ENCODE measurements at regions not wholly inside any gene's neighbourhood (a gene's known extent, or its start where the extent isn't known, plus 50 kb on each side); places are given as distances from the start of the nearest gene placed in this dataset.
"Not testable (repeated sequence)": the region's sequence is repeated elsewhere in the genome, so short reads cannot be mapped to it uniquely, and the experiment has no call there.

DNA sequence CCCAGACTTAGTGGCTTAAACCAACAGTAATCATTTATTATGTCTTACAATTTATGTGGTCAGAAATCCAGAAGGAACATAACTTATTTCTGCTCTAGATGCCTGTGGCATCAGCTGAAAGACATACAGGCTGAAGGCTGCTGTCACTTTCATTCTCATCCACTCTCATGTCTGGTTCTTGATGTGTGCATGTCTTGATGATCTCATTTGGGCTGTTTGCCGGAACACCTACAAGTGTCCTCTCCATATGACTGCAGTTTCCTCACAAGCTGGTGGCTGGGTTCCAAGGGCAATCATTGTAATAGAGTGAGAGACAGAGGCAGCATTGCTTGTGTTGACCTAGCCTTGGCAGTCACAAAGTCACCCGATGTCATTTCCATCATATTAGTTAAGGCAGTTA lies 1375.9 kb upstream of the RAG2 start:
- no peaks in the 10 kb centered on the region for H3K27me3 ChIP-seq (ENCODE audit: control insufficient read depth, insufficient read depth, low read length)
- H3K9me3 ChIP-seq (ENCODE audit: control insufficient read depth, insufficient read depth, low read length), result no peaks in the 10 kb centered on the region
- no peak for DNase-seq (ENCODE audit: low read depth, low spot score)
- CTCF ChIA-PET, result no interaction called here
- H3K4me3 ChIP-seq (ENCODE audit: low read depth, low read length), result no peak overlapping the region
- TF ChIP-seq CTCF (IDR thresholded peaks at IDR 0.05; ENCODE audit: low read depth, low read length), result no peak
- no peak overlapping the region for H3K27ac ChIP-seq (ENCODE audit: low read depth, low read length)
- POLR2A ChIA-PET, result no interaction called here

GRCh38 chr11:37972691-37973090 lies 1374.7 kb upstream of the RAG2 start:
- no peak for DNase-seq (ENCODE audit: low read depth, low spot score)
- CTCF ChIA-PET, result interaction anchor here (0.7 to 0.9 kb wide), 2 partner anchors 26 to 818 kb away, joined by 3 read pairs; no protein-coding TSS in a partner anchor

GRCh38 chr11:37969336-37969735 lies 1371.3 kb upstream of the RAG2 start:
- POLR2A ChIA-PET; CTCF ChIA-PET; H3K9me3 ChIP-seq (ENCODE audit: control insufficient read depth, insufficient read depth, low read length); DNase-seq (ENCODE audit: low read depth, low spot score); H3K27ac ChIP-seq (ENCODE audit: low read depth, low read length); H3K27me3 ChIP-seq (ENCODE audit: control insufficient read depth, insufficient read depth, low read length); H3K4me3 ChIP-seq (ENCODE audit: low read depth, low read length): not testable (repeated sequence)

More at GRCh38 chr11:37972691-37973090, 1374.7 kb upstream of the RAG2 start:
- no peak for TF ChIP-seq CTCF (IDR thresholded peaks at IDR 0.05; ENCODE audit: low read depth, low read length)
- Histone ChIP-seq H3K27ac (ENCODE audit: low read depth, low read length) (no peak overlapping the region), H3K27me3 (ENCODE audit: control insufficient read depth, insufficient read depth, low read length) (no peaks in the 10 kb centered on the region), H3K9me3 (ENCODE audit: control insufficient read depth, insufficient read depth, low read length) (peaks cover 2% of the 10 kb centered on the region; the same call in 1 of the 2 replicates), H3K4me3 (ENCODE audit: low read depth, low read length) (no peak overlapping the region)
- POLR2A ChIA-PET, result no interaction called here

- Histone ChIP-seq H3K9me3 (ENCODE audit: control insufficient read depth, insufficient read depth, low read length) (peaks cover 3% of the 10 kb centered on the region; the same call in 1 of the 2 replicates), H3K27me3 (ENCODE audit: control insufficient read depth, insufficient read depth, low read length) (no peaks in the 10 kb centered on the region), H3K4me3 (ENCODE audit: low read depth, low read length) (no peak overlapping the region), H3K27ac (ENCODE audit: low read depth, low read length) (no peak overlapping the region)
- CTCF ChIA-PET, result no interaction called here
- no peak for DNase-seq (ENCODE audit: low read depth, low spot score)
- POLR2A ChIA-PET, result no interaction called here
- no peak for TF ChIP-seq CTCF (IDR thresholded peaks at IDR 0.05; ENCODE audit: low read depth, low read length)
Measured at GRCh38 chr11:37968148-37968547, 1370.1 kb upstream of the RAG2 start.

GRCh38 chr11:37967635-37968034 lies 1369.6 kb upstream of the RAG2 start:
- Histone ChIP-seq H3K9me3 (ENCODE audit: control insufficient read depth, insufficient read depth, low read length) (peaks cover 3% of the 10 kb centered on the region; the same call in 1 of the 2 replicates), H3K4me3 (ENCODE audit: low read depth, low read length) (no peak overlapping the region), H3K27ac (ENCODE audit: low read depth, low read length) (no peak overlapping the region), H3K27me3 (ENCODE audit: control insufficient read depth, insufficient read depth, low read length) (no peaks in the 10 kb centered on the region)
- no peak for DNase-seq (ENCODE audit: low read depth, low spot score)
- ChIA-PET POLR2A (no interaction called here), CTCF (no interaction called here)
- no peak for TF ChIP-seq CTCF (IDR thresholded peaks at IDR 0.05; ENCODE audit: low read depth, low read length)

DNA sequence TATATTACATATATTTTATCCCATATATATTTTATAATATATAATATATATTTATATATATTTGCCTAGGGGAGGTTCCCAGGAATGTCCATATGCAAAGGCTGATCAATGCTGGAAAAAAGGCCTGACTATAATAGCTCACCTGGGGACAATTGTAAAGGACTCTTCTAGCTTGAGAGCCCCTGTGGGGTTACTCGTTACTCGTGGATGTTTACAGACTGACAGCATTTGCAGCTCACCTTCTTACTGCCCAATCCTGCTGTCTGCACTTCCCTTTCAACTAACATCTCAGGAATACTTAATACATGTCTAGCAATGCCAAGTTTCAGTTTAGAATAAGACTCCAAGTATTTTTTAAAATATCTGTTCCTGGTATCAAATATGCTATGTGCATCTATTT lies 1365.4 kb upstream of the RAG2 start:
- H3K27me3 ChIP-seq (ENCODE audit: control insufficient read depth, insufficient read depth, low read length), result no peaks in the 10 kb centered on the region
- H3K27ac ChIP-seq (ENCODE audit: low read depth, low read length), result no peak overlapping the region
- H3K9me3 ChIP-seq (ENCODE audit: control insufficient read depth, insufficient read depth, low read length), result peaks cover 3% of the 10 kb centered on the region; the same call in 1 of the 2 replicates
- ChIA-PET POLR2A (no interaction called here), CTCF (interaction anchor here (0.6 kb wide), 1 partner anchor 762 kb away, joined by 4 read pairs; no protein-coding TSS in a partner anchor)
- H3K4me3 ChIP-seq (ENCODE audit: low read depth, low read length), result no peak overlapping the region
- TF ChIP-seq CTCF (IDR thresholded peaks at IDR 0.05; ENCODE audit: low read depth, low read length), result no peak
- DNase-seq (ENCODE audit: low read depth, low spot score), result no peak
